K562 (cell line): ENCODE measurements at regions not wholly inside any gene's neighbourhood (a gene's known extent, or its start where the extent isn't known, plus 50 kb on each side); places are given as distances from the start of the nearest gene placed in this dataset.

Experiments
- ATAC-seq: fragments of 200-7000 bp; cut with Tn5 transposase; 3 replicates; pipeline ENCODE4 v1.9.1; 2020; ENCODE audit warnings: moderate library complexity
- BruUV-seq: library from RNA; stranded (reverse); fragments of 400-500 nt; replicated peaks from 2 replicates; lab custom pipeline; 2021; lab: Mats Ljungman, UMichigan
- CTCF ChIA-PET: fragments of 300-600 bp; formaldehyde crosslinking; extraction: SDS; loops from one replicate; lab custom pipeline; 2021; ENCODE audit warnings: low intra/inter-chr PET ratio; lab: Yijun Ruan, JAX
- POLR2A ChIA-PET: fragments of 300-600, 350-650 bp; sonication (Branson Sonifier 250); formaldehyde crosslinking; extraction: SDS; loops from one replicate; lab custom pipeline; 2021; ENCODE audit warnings: antibody characterized with exemption, inconsistent platforms; lab: Yijun Ruan, JAX
- DNase-seq, 4 experiments: peaks; one replicate each; pipeline versions ENCODE4 v3.0.0 to v3.0.0-alpha.2; 2011 to 2018; ENCODE audit warnings: low spot score in 3 of 4, mixed read lengths in 3 of 4; ENCODE audit errors: extremely low read depth in 1 of 4
- FAIRE-seq: peaks from 2 replicates; lab custom pipeline; 2011; peaks lifted over from hg19 to GRCh38; lab: Jason Lieb, UNC
- H2AFZ ChIP-seq: 2 replicates; pipeline ENCODE4 v1.6.0; 2011; ENCODE audit warnings: low read depth, low read length, control low read depth, inconsistent platforms
- H3K27ac ChIP-seq: fragments of 200-600 bp; 3 replicates; pipeline ENCODE4 v1.8.0; 2011; ENCODE audit warnings: low read depth, mild to moderate bottlenecking, control low read depth, inconsistent platforms, low read length, moderate library complexity, mixed read lengths; ENCODE audit errors: extremely low read depth
- H3K27me3 ChIP-seq, 2 experiments: fragments of 300-600 bp in 1 of 2; 2 replicates in 1 of 2; 3 replicates in 1 of 2; pipeline versions ENCODE4 v1.6.0 to v1.8.0; 2011; ENCODE audit warnings: inconsistent platforms in 2 of 2, low read length in 2 of 2, mild to moderate bottlenecking in 1 of 2, mixed read lengths in 1 of 2, moderate library complexity in 1 of 2; ENCODE audit not compliant: control insufficient read depth in 2 of 2, insufficient read depth in 2 of 2
- H3K36me3 ChIP-seq: fragments of 300-600 bp; 3 replicates; pipeline ENCODE4 v1.8.0; 2011; ENCODE audit warnings: mild to moderate bottlenecking, low read length, inconsistent platforms; ENCODE audit not compliant: control insufficient read depth, insufficient read depth
- H3K4me1 ChIP-seq, 2 experiments: fragments of 200-600 bp in 1 of 2; replicated peaks in 1 of 2; 2 replicates in 1 of 2; 3 replicates in 1 of 2; pipeline versions ENCODE4 v1.5.1 to v1.8.0; 2011; ENCODE audit warnings: inconsistent platforms in 2 of 2, low read length in 2 of 2, mild to moderate bottlenecking in 1 of 2, mixed read lengths in 1 of 2, moderate library complexity in 1 of 2; ENCODE audit not compliant: control insufficient read depth in 2 of 2, insufficient read depth in 2 of 2
- H3K4me2 ChIP-seq: 2 replicates; pipeline ENCODE4 v1.6.1; 2011; ENCODE audit warnings: low read length, control low read depth, inconsistent platforms, mixed read lengths; ENCODE audit not compliant: insufficient read depth
- H3K4me3 ChIP-seq: fragments of 200-600 bp; sonication (generic), shearing (Covaris generic); 2 replicates; pipeline ENCODE4 v1.5.1; 2016; ENCODE audit warnings: control low read depth, inconsistent platforms
- H3K79me2 ChIP-seq: fragments of 200-600 bp; 3 replicates; pipeline ENCODE4 v1.8.0; 2011; ENCODE audit warnings: low read length, inconsistent platforms; ENCODE audit not compliant: control insufficient read depth, insufficient read depth
- H3K9ac ChIP-seq, 2 experiments: 2 replicates each; pipeline versions ENCODE4 v1.6.0 to v1.6.1; 2011; ENCODE audit warnings: low read depth in 2 of 2, low read length in 2 of 2, control low read depth in 1 of 2, inconsistent platforms in 1 of 2, mild to moderate bottlenecking in 1 of 2, mixed read lengths in 1 of 2; ENCODE audit not compliant: insufficient read depth in 1 of 2
- H3K9me1 ChIP-seq: one replicate; pipeline ENCODE4 v1.6.0; 2011; ENCODE audit warnings: inconsistent platforms, mild to moderate bottlenecking, low read length, moderate library complexity; ENCODE audit not compliant: control insufficient read depth, insufficient read depth
- H3K9me3 ChIP-seq: replicated peaks from 2 replicates; pipeline ENCODE4 v1.5.1; 2011; ENCODE audit warnings: low read depth, low read length, inconsistent platforms; ENCODE audit not compliant: control insufficient read depth, insufficient read depth
- H4K20me1 ChIP-seq: replicated peaks from 2 replicates; pipeline ENCODE4 v1.6.1; 2011; ENCODE audit warnings: low read length, inconsistent platforms, mixed read lengths; ENCODE audit not compliant: control insufficient read depth, insufficient read depth
- ATF4 ChIP-seq: fragments of 450-650 bp; formaldehyde crosslinking; IDR thresholded peaks from 2 replicates; pipeline ENCODE4 v1.4.0; 2022; ENCODE audit warnings: mild to moderate bottlenecking, moderate library complexity
- CEBPG ChIP-seq, 3 experiments: fragments of 200-800 bp in 1 of 3; sonication (Bioruptor generic) in 1 of 3; sonication (generic) in 1 of 3; formaldehyde crosslinking in 1 of 3; IDR thresholded peaks in 2 of 3; conservative IDR thresholded peaks in 1 of 3; 2 replicates each; pipeline versions ENCODE4 v1.6.1 to v1.8.0; 2016 to 2022; ENCODE audit warnings: missing compliant biosample characterization in 2 of 3, missing genetic modification characterization in 2 of 3, mild to moderate bottlenecking in 1 of 3, missing genetic modification reagents in 1 of 3
- CREM ChIP-seq: IDR thresholded peaks from 2 replicates; pipeline ENCODE4 v1.6.1; 2014; ENCODE audit warnings: antibody characterized with exemption, low read depth
- EWSR1 ChIP-seq: fragments of 450-650 bp; IDR thresholded peaks from 2 replicates; pipeline ENCODE4 v1.6.1; 2018; ENCODE audit warnings: borderline replicate concordance, mild to moderate bottlenecking, low read depth, moderate library complexity; ENCODE audit not compliant: partially characterized antibody
- HBP1 ChIP-seq: fragments of 450-650 bp; formaldehyde crosslinking; IDR thresholded peaks from 2 replicates; pipeline ENCODE4 v1.4.0; 2022; ENCODE audit warnings: missing genetic modification characterization
- NCOA6 ChIP-seq: fragments of 450-650 bp; IDR thresholded peaks from 2 replicates; pipeline ENCODE4 v1.6.1; 2017; ENCODE audit warnings: mild to moderate bottlenecking
- WGBS: fragments of 100-300 bp; shearing (Covaris generic); methylation state at CpG from one replicate; pipeline ENCODE4 v1.1.6; 2016; ENCODE audit warnings: low coverage, mixed read lengths; ENCODE audit not compliant: insufficient coverage; ENCODE audit errors: missing lambda C conversion rate; 5-methylcytosine and 5-hydroxymethylcytosine counted together
- in situ Hi-C: fragments of 300-500 bp; cut with MboI; formaldehyde crosslinking; loops from 4 replicates; pipeline ENCODE4 v1.15.0; 2018; ENCODE audit warnings: inconsistent platforms, mixed read lengths
- intact Hi-C: fragments of 100-400 bp; cut with micrococcal nuclease; formaldehyde crosslinking; loops from 2 replicates; pipeline ENCODE4 v1.14.2; 2022

- ChIA-PET POLR2A (no interaction called here), CTCF (interaction anchor here (0.7 kb wide), 1 partner anchor 1211 kb away, joined by 3 read pairs; no protein-coding TSS in a partner anchor)
- Histone ChIP-seq H4K20me1 (no peaks in the 10 kb centered on the region), H3K79me2 (no peaks in the 10 kb centered on the region), H2AFZ (no peak overlapping the region), H3K4me3 (no peak overlapping the region), H3K27me3 (peaks cover 6 to 53% of the 10 kb centered on the region in 2 experiments; a peak in 4 of 5 replicates), H3K4me2 (no peak overlapping the region), H3K9me3 (no peaks in the 10 kb centered on the region; the same call in 1 of the 2 replicates), H3K9me1 (no peaks in the 10 kb centered on the region), H3K4me1 (no peaks in the 10 kb centered on the region), H3K9ac (no peak overlapping the region), H3K27ac (no peak overlapping the region), H3K36me3 (no peaks in the 10 kb centered on the region)
- in situ Hi-C loops (no loop called here), intact Hi-C loops (no loop called here)
- ATAC-seq (no peak), DNase-seq (no peak), FAIRE-seq (no peak)
- WGBS, result 0% methylated on average over 3 of the region's 3 CpGs
- TF ChIP-seq CREM (no peak), CEBPG (CRISPR knock-in tag; IDR thresholded peaks at IDR 0.05) (no peak), CEBPG (tag; conservative IDR thresholded peaks at IDR 0.05 in 1 of 2, IDR thresholded peaks at IDR 0.05 in 1 of 2) (peak in 1 of 2 experiments; percentile 23; a peak in 1 of 4 replicates), HBP1 (CRISPR knock-in tag) (no peak), ATF4 (CRISPR knock-in tag) (no peak), EWSR1 (no peak), NCOA6 (no peak)
- no TSS peak for BruUV-seq
Measured at GRCh38 chr2:524442-524841, 152.8 kb downstream of the TMEM18 start.
